ENCODE measurements at regions not wholly inside any gene's neighbourhood (a gene's known extent, or its start where the extent isn't known, plus 50 kb on each side); places are given as distances from the start of the nearest gene placed in this dataset.
"Not testable (repeated sequence)": the region's sequence is repeated elsewhere in the genome, so short reads cannot be mapped to it uniquely, and the experiment has no call there.

- DNase-seq, result no peak
- intact Hi-C loops (cut with DNase I, micrococcal nuclease), result no loop called here
- ATAC-seq, result no peak
Measured at GRCh38 chr3:513301-513700, 316.7 kb downstream of the CHL1 start.

- DNase-seq (no peak), ATAC-seq (no peak)
- intact Hi-C loops (cut with DNase I, micrococcal nuclease), result no loop called here
Measured at GRCh38 chr3:514192-514591, 317.6 kb downstream of the CHL1 start.

GRCh38 chr3:519026-519425, 322.5 kb downstream of the CHL1 start:
- intact Hi-C loops (cut with DNase I, micrococcal nuclease), result no loop called here
- no peak for DNase-seq
- no peak for ATAC-seq

- ATAC-seq (no peak), DNase-seq (no peak)
- intact Hi-C loops (cut with DNase I, micrococcal nuclease), result no loop called here
Measured at GRCh38 chr3:522888-523287, 326.3 kb downstream of the CHL1 start.

GRCh38 chr3:525415-525814, 328.9 kb downstream of the CHL1 start:
- intact Hi-C loops (cut with DNase I, micrococcal nuclease), result no loop called here
- no peak for ATAC-seq
- DNase-seq, result no peak

GRCh38 chr3:535566-536416, 339.2 kb downstream of the CHL1 start:
- intact Hi-C loops (cut with DNase I, micrococcal nuclease), result no loop called here
- ATAC-seq (no peak), DNase-seq (peak; percentile 13 to 22)

- ATAC-seq (no peak), DNase-seq (no peak)
Measured at GRCh38 chr3:536417-536813, 339.9 kb downstream of the CHL1 start.

GRCh38 chr3:541062-541801, 344.7 kb downstream of the CHL1 start:
- no peak for ATAC-seq
- intact Hi-C loops (cut with DNase I, micrococcal nuclease), result no loop called here

More at GRCh38 chr3:536417-536813, 339.9 kb downstream of the CHL1 start:
- intact Hi-C loops (cut with DNase I, micrococcal nuclease), result no loop called here

GRCh38 chr3:542021-542420, 345.5 kb downstream of the CHL1 start:
- DNase-seq (no peak), ATAC-seq (no peak)
- intact Hi-C loops (cut with DNase I, micrococcal nuclease), result no loop called here

More at GRCh38 chr3:541062-541801, 344.7 kb downstream of the CHL1 start:
- DNase-seq, result no peak

GRCh38 chr3:549636-550035, 353.1 kb downstream of the CHL1 start:
- intact Hi-C loops (cut with DNase I, micrococcal nuclease), result no loop called here
- no peak for DNase-seq

GRCh38 chr3:550471-550870, 353.9 kb downstream of the CHL1 start:
- intact Hi-C loops (cut with DNase I, micrococcal nuclease), result no loop called here
- ATAC-seq (no peak), DNase-seq (no peak)

More at GRCh38 chr3:549636-550035, 353.1 kb downstream of the CHL1 start:
- no peak for ATAC-seq

- ATAC-seq (no peak), DNase-seq (no peak)
- intact Hi-C loops (cut with DNase I, micrococcal nuclease), result no loop called here
Measured at GRCh38 chr3:557972-558371, 361.4 kb downstream of the CHL1 start.

GRCh38 chr3:567488-568185, 371.1 kb downstream of the CHL1 start:
- intact Hi-C loops (cut with DNase I, micrococcal nuclease), result no loop called here
- DNase-seq, result no peak
- ATAC-seq, result no peak

GRCh38 chr3:579529-579928, 383.0 kb downstream of the CHL1 start:
- ATAC-seq; intact Hi-C loops (cut with DNase I, micrococcal nuclease); DNase-seq: not testable (repeated sequence)

- ATAC-seq; intact Hi-C loops (cut with DNase I, micrococcal nuclease); DNase-seq: not testable (repeated sequence)
Measured at GRCh38 chr3:589066-589465, 392.5 kb downstream of the CHL1 start.

- intact Hi-C loops (cut with DNase I, micrococcal nuclease); DNase-seq; ATAC-seq: not testable (repeated sequence)
Measured at GRCh38 chr3:597304-597703, 400.7 kb downstream of the CHL1 start.

GRCh38 chr3:597746-598145, 401.2 kb downstream of the CHL1 start:
- intact Hi-C loops (cut with DNase I, micrococcal nuclease); ATAC-seq; DNase-seq: not testable (repeated sequence)

- ATAC-seq; DNase-seq; intact Hi-C loops (cut with DNase I, micrococcal nuclease): not testable (repeated sequence)
Measured at GRCh38 chr3:607480-607879, 410.9 kb downstream of the CHL1 start.

- intact Hi-C loops (cut with DNase I, micrococcal nuclease), result no loop called here
- no peak for ATAC-seq
- no peak for DNase-seq
Measured at GRCh38 chr3:621714-622113, 425.2 kb downstream of the CHL1 start.
